ENCODE measurements at regions not wholly inside any gene's neighbourhood (a gene's known extent, or its start where the extent isn't known, plus 50 kb on each side); places are given as distances from the start of the nearest gene placed in this dataset.
A peak's percentile ranks its signal among the peaks of the same experiment; 100 is the strongest.

DNA sequence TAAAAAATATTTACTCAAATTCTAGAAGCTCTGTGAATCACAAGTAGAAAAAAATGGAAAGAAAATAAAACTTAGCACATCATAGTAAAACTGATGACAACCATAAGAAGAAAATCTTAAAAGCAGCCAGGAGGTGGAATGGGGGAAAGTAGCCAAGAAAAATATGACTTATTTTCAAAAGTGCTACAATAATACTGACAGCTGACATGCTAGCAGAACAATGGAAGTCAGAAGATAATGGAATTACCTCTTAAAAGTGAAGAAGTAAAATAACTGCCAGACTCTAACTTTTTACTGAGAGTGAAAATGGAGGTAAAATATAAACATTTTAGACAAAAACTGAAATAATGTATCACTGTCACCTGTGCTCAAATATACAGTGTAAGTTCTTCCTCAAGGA, 532.2 kb upstream of the SGCD start:
- Histone ChIP-seq H3K27ac (no peak overlapping the region), H3K36me3 (no peaks in the 10 kb centered on the region), H3K27me3 (no peaks in the 10 kb centered on the region), H3K4me3 (replicated peaks in 1 of 3) (no peak overlapping the region), H3K4me1 (no peaks in the 10 kb centered on the region), H3K9me3 (no peaks in the 10 kb centered on the region)
- DNase-seq = no peak
- intact Hi-C loops (cut with DNase I) = no loop called here
- TF ChIP-seq CTCF (IDR thresholded peaks at IDR 0.05) (no peak), POLR2A (IDR thresholded peaks at IDR 0.05) (no peak)

DNA sequence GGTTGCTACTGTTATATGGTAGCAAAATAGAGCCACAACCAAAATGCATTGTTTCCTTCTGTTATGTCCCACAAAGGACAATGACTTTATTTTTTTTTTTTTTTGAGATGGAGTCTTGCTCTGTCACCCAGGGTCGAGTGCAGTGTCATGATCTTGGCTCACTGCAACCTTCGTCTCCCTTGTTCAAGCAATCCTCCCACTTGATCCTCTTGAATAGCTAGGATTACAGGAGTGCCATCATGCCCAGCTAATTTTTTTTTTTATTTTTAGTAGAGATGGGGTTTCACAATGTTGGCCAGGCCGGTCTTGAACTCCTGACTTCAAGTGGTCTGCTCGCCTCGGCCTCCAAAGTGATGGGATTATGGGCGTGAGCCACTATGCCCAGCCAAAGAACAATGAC, 527.7 kb upstream of the SGCD start:
- WGBS, 2 donors = 60 to 62% methylated on average over 6 of the region's 6 CpGs
- intact Hi-C loops (cut with DNase I) = no loop called here
- TF ChIP-seq CTCF (IDR thresholded peaks at IDR 0.05) (no peak), POLR2A (IDR thresholded peaks at IDR 0.05) (no peak)
- DNase-seq = no peak
- H3K4me3 ChIP-seq (replicated peaks in 1 of 3) = no peak overlapping the region
- H3K27me3 ChIP-seq = no peaks in the 10 kb centered on the region
- H3K4me1 ChIP-seq = no peaks in the 10 kb centered on the region
- no peaks in the 10 kb centered on the region for H3K9me3 ChIP-seq
- no peak overlapping the region for H3K27ac ChIP-seq
- H3K36me3 ChIP-seq = no peaks in the 10 kb centered on the region

DNA sequence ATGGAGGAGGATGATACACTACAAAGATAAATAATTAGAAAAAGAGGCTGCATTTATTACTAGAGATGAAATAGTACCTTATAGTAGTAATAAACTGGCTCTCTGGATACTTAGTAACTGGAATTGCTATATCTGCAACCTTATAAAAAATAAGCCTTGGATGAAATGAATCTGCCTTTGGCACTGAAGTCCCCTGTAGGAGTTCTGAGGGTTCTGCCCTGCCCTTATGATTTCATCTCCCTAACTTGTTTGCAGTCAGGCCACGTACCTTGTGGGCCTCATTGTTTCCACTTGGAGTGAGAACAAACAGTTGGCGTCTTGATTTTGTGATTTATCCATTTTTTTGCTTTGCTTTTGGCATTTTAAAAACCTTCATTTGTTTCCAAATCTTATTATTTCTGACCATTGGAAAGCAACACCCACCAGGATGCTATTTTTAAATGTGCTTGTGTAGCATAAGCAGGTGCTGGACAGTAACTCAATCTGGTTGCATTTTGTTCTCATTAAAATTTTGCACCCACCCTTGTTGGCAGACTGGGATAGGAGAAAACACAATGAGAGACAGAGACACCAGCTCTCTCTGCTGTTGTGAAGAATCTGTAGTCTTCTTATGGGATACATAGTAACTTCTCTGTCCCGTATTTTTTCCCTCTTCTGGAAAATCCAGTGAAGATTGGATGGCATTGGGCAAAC, 518.9 kb upstream of the SGCD start:
- no peaks in the 10 kb centered on the region for H3K4me1 ChIP-seq
- no peak for DNase-seq
- 84 to 87% methylated on average over 3 of the region's 3 CpGs for WGBS, 2 donors
- no peak overlapping the region for H3K4me3 ChIP-seq (replicated peaks in 1 of 3)
- no peaks in the 10 kb centered on the region for H3K27me3 ChIP-seq
- intact Hi-C loops (cut with DNase I) = no loop called here
- no peak overlapping the region for H3K27ac ChIP-seq
- no peaks in the 10 kb centered on the region for H3K36me3 ChIP-seq
- TF ChIP-seq POLR2A (IDR thresholded peaks at IDR 0.05) (no peak), CTCF (IDR thresholded peaks at IDR 0.05) (no peak)
- H3K9me3 ChIP-seq = no peaks in the 10 kb centered on the region

GRCh38 chr5:155815248-155815647, 511.7 kb upstream of the SGCD start:
- WGBS, 2 donors = 67 to 81% methylated on average over 1 of the region's 1 CpG
- no peak for TF ChIP-seq CTCF (IDR thresholded peaks at IDR 0.05)
- TF ChIP-seq POLR2A (IDR thresholded peaks at IDR 0.05) = no peak
- intact Hi-C loops (cut with DNase I) = no loop called here
- Histone ChIP-seq H3K27ac (no peak overlapping the region), H3K36me3 (no peaks in the 10 kb centered on the region), H3K27me3 (no peaks in the 10 kb centered on the region), H3K4me3 (replicated peaks in 1 of 3) (no peak overlapping the region), H3K4me1 (peaks cover 0 to 4% of the 10 kb centered on the region in 2 donors), H3K9me3 (no peaks in the 10 kb centered on the region)
- no peak for DNase-seq

- 58 to 60% methylated on average over 3 of the region's 3 CpGs for WGBS, 2 donors
- TF ChIP-seq CTCF (IDR thresholded peaks at IDR 0.05) (peak in 1 of 6 experiments; percentile 8), POLR2A (IDR thresholded peaks at IDR 0.05) (no peak)
Measured at GRCh38 chr5:155822177-155822576, 504.8 kb upstream of the SGCD start.

More at GRCh38 chr5:155822177-155822576, 504.8 kb upstream of the SGCD start:
- H3K4me1 ChIP-seq = no peaks in the 10 kb centered on the region
- H3K4me3 ChIP-seq (replicated peaks in 1 of 3) = no peak overlapping the region
- H3K27ac ChIP-seq = no peak overlapping the region
- no peaks in the 10 kb centered on the region for H3K36me3 ChIP-seq
- H3K27me3 ChIP-seq = no peaks in the 10 kb centered on the region
- DNase-seq = no peak
- no peaks in the 10 kb centered on the region for H3K9me3 ChIP-seq
- intact Hi-C loops (cut with DNase I) = no loop called here
